Islet precursor cell (in vitro differentiated cells): ENCODE measurements at regions not wholly inside any gene's neighbourhood (a gene's known extent, or its start where the extent isn't known, plus 50 kb on each side); places are given as distances from the start of the nearest gene placed in this dataset.

Experiments used
- DNase-seq: peaks from one replicate; pipeline ENCODE4 v3.0.0-alpha.2; 2018

DNA sequence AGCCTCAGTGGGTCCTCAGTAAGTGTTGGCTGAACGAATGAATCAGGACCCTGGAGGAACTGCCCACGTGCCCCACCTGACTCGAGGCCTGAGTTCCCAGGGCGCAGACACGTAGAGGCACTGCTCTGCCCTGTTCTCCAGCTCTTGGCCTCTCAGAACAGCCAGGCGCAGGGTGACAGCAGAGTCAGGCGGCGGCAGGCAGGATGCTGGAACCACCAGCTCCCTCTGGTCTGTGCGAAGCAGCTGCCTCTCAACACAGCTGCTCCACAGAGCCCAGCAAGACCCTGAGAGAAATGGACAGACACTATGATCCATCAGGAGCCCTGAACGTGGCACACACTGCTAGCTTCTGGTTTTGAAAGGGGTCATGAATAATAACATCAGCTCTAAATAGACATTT lies 53.1 kb upstream of the BCO1 start:
- DNase-seq = no peak

DNA sequence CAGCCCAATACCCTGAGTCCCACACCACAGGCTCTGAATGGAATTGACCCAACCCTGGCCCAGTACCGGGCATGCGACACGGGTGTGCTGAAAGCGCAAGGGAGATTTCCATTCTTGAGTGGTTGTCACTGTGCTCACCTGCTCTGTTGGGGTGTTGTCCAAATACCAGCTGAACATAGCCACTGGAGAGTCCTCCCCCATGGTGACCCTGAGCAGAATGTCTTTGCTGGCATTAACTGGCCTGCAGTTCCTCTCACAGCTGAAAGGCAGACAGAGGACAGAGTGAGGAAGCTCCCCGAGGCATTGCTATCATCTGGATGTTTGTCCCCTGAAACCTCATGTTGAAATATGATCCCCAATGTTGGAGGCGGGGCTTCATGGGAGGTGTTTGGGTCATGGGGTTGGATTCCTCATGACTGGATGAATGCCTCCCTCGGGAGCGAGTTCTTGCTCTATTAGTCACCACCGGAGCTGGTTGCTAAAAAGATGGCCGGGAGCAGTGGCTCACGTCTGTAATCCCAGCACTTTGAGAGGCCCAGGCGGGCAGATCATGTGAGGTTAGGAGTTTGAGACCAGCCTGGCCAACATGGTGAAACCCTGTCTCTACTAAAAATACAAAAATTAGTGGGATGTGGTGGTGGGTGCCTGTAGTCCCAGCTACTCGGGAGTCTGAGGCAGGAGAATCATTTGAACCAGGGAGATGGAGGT lies 57.3 kb upstream of the BCO1 start:
- peak; percentile 99 for DNase-seq

DNA sequence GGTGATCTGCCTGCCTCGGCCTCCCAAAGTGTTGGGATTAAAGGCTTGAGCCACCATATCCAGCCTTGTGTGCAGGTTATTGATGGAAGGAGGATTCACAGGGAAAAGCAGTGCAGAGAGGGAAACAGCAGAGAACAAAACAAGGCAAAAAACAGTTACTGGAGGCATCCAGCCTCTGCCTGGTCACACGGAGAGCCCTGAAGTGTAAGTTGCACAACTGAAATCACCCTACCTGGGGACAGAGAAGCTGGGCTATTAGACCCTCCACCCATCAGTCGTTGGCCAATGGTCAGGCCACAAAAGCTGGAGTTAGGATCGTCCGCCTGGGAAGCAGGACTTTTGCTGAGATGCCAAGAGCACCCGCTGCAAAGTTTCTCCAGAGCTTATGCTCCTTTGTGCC lies 57.9 kb upstream of the BCO1 start:
- no peak for DNase-seq

DNA sequence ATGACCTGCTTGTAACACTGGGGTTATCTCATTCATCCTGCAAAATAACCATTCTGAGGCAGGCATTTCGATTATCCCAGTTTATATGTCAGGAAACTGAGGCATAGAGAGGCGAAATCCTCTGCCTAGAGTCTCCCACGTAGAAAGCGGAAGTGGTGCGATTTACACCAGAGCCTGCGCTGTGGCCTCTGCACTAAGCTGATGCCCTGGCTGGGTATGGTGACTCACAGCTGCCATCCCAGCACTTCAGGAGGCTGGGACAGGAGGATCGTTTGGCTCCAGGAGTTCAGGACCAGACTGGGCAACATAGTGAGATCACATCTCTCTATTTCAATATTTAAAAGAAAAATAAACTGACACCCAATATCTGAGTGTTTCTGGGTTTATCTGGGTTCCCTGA lies 59.3 kb upstream of the BCO1 start:
- no peak for DNase-seq

GRCh38 chr16:81175325-81175891 lies 63.1 kb upstream of the BCO1 start:
- peak; percentile 89 for DNase-seq

- no peak for DNase-seq
Observed at GRCh38 chr16:81174644-81175324, 63.7 kb upstream of the BCO1 start.

GRCh38 chr16:81172769-81173658 lies 65.5 kb upstream of the BCO1 start:
- DNase-seq = no peak

DNA sequence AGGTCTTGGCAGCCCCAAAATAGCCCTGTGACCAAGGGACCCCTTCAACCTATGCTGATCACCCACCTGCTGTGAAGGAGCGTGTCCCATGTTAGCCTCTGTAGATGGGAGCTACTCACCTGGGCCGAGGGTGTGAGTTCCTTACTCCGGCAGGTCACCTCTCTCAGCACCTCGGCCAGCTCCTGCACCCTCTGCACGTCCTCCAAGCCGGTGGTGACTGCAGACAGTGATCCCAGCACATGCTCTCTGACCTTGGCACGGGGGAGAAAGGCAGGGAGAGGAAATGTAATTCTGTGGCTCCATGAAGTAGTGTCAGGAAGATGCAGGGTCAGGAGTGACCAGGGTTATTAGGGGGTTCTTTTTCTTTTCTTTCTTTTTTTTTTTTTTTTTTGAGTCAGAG lies 67.7 kb upstream of the BCO1 start:
- peak; percentile 81 for DNase-seq

DNA sequence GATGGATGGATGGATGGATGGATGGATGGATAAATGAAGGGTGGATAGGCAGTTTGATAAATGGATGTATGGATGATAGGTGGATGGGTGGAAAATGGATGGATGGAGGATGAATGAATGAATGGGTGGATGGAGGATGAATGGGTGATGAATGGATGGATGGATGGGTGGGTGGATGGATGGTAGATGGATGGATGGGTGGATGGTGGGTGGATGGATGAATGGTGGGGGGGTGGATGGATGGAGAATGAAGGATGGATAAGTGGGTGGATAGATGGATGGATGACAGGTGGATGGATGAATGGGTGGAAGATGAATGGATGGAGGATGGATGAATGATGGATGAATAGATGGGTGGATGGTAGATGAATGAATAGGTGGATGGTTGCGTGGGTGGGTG lies 70.1 kb upstream of the BCO1 start:
- no peak for DNase-seq

DNA sequence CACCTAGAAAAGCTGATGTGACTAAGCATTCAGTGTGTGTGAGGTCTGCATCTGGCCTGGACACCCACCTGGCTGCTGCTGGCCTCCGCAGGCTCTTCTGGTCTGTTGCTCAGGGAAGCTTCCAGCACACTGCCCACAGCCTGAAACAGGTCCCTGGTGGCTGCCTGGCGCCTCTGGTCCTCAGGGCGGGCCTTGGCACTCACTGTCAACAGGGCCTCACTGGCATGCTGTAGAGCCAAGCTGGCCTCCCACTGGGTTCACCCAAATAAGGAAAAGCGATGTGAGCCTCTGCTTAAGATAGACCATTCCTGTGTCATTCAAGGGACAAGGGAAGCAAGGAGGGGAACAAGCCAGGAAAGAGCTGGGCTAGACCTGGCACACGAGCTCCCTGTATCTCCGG lies 70.6 kb upstream of the BCO1 start:
- no peak for DNase-seq

DNA sequence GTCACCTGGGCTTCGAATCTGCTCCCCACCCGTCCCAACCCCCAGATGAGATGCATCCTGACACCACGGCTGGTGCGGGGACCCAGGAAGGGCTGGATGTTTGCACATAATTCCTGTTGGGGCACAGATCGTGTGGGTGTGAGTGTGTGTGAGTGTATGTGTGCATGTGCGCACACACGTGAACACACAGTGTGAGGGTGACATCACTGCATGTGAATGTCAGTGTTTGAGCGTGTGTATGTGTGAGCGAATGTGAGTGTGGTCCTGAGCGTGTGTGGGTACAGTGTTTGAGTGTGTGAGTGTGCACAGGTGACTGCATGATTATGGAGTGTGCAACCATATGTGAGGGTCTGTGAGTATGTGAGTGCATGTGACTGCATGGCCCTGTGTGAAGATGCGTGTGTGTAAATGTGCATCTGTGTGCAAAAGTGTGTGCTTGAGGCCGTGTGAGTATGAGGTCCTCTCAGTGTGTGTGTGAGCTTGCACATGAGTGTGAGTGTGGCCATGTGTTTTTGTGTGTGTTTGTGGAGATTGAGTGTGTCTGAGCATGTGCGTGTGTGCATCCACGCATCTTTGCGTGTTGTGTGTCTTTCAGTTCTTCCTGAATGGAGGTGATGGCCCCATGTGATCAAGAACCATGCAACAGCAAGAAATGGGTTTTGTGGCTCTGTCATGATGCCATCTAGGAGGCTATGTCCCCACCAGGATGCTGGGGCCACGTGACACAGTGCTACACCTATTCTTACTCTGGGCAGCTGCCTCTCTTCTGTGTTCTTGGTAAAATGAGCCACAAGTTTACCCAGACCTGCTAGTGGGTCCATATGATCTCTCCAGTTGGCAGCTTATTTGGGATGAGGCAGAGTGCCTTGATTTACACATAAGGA lies 70.5 kb upstream of the GCSH start:
- no peak for DNase-seq

DNA sequence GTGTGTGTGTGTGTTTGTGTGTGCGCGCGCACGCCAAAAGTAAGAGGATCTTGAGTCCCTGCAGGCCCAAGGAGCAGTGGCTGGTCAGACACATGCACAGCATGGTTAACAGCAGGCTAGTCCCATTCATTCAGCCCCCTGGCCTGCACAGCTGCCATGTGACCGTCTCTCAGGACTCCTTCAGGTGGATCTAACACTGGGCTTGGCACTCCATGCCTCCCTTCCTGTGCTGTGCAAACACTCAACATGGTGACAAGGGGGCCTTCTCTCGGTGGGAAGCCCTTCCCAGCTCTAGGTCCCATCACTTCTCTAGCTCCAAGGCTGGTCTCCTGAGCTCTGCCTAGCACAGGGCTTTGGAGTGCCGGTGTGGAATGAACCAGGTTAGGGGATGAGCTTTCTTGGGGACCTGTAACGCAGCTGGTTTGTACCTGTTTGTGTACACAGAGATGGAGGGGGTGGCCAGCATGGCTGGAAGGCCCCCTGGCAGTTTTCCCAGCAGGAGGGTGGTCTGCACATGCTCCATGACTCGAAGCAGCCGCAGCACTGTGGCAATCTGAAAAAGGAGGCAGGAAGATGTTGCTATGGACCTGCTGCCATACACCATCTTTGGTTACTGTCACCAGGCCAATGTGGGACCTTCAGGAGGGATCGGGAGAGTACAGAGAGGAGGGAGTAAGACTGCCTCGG lies 69.4 kb upstream of the GCSH start:
- DNase-seq = no peak

GRCh38 chr16:81164958-81165357 lies 68.8 kb upstream of the GCSH start:
- DNase-seq = no peak

GRCh38 chr16:81164481-81164880 lies 68.3 kb upstream of the GCSH start:
- DNase-seq = no peak

- peak; percentile 83 for DNase-seq
Observed at GRCh38 chr16:81163671-81164070, 67.5 kb upstream of the GCSH start.

DNA sequence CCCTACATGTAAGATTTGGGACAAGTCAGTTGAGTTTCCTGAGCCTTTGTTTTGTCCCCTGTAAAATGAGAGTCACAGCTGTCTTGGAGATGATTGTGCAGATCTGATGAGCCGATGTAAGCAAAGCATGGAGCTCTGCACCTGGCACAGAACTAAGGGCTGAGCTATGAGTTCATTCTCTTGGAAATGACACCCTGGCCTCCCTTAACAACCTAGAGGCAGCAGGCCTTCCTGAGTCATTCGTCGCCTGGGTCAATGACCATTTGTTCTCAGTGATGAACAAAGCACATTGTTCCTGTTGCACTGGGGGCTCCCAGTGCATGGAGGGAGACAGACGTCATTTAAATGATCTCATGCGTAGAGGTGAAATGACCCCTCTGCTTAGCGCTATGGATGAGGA lies 62.8 kb upstream of the GCSH start:
- DNase-seq = peak; percentile 84

GRCh38 chr16:81155769-81156168 lies 59.6 kb upstream of the GCSH start:
- no peak for DNase-seq

DNA sequence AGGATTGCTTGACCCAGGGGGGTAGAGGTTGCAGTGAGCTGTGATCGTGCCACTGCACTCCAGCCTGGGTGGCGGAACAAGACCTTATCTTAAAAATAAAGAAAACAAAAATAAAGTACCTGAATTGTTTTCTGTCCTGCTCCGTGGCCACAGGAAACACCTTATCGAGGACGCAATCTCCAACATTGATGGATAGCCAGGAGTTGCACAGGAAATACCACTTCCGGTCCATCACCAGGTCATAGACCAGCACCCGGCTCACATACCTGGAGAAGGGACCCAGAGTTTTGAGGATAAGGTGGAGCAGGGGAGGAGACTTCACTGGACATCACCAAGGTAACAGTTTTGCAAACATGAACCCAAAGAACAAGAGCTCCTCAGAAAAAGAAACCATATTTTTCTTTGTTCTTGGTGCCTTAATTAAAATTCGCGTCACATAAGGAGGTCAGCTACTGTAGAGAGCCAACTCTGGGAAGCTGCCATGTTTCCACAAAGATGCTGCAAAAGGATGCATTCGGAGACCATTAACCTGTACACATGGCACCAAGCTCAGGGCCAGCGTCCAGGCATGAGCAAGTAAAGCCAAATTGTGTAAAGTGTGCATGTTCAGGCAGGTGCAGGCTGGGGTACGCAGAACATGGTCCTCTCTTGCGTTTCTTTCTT lies 55.6 kb upstream of the GCSH start:
- DNase-seq = no peak

GRCh38 chr16:81149614-81150013 lies 53.4 kb upstream of the GCSH start:
- DNase-seq = no peak

DNA sequence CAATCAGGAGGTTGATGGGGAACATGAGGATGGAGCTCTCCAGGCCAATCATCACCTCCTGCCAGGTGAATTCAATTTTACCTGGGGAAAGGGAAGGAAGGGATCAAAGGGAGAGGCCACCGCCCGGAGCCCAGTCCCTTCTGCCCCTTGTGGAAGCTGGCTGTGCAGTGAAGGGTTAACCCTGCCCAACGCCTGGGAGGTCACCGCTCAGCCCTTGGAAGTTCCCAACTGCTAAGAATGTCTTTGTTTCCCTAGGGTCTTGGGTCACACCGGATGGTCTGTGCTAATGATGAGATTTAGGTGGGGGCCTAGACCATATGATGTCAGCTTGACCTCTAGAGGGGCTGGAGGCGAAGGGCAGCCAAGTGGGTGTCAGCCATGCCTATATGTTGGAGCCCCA lies 52.1 kb upstream of the GCSH start:
- DNase-seq = no peak
